ENCODE measurements at regions not wholly inside any gene's neighbourhood (a gene's known extent, or its start where the extent isn't known, plus 50 kb on each side); places are given as distances from the start of the nearest gene placed in this dataset.

GRCh38 chr18:1015777-1016176 lies 111.1 kb downstream of the ADCYAP1 start:
- Histone ChIP-seq H3K27me3 (ENCODE audit: insufficient read depth, low read depth, severe bottlenecking) (no peaks in the 10 kb centered on the region), H3K9me3 (ENCODE audit: severe bottlenecking) (no peaks in the 10 kb centered on the region), H3K27ac (no peak overlapping the region), H3K4me3 (ENCODE audit: low read depth, low read length) (no peak overlapping the region), H3K36me3 (no peaks in the 10 kb centered on the region)
- DNase-seq = no peak
- TF ChIP-seq CTCF (IDR thresholded peaks at IDR 0.05; ENCODE audit: low read depth, low read length) = no peak

- Histone ChIP-seq H3K27ac (peak overlapping the region; percentile 18; the same call in 1 of the 2 replicates), H3K27me3 (ENCODE audit: insufficient read depth, low read depth, severe bottlenecking) (no peaks in the 10 kb centered on the region), H3K9me3 (ENCODE audit: severe bottlenecking) (no peaks in the 10 kb centered on the region), H3K36me3 (no peaks in the 10 kb centered on the region), H3K4me3 (ENCODE audit: low read depth, low read length) (no peak overlapping the region)
- DNase-seq = no peak
- no peak for TF ChIP-seq CTCF (IDR thresholded peaks at IDR 0.05; ENCODE audit: low read depth, low read length)
Measured at GRCh38 chr18:1017227-1018058, 112.8 kb downstream of the ADCYAP1 start.

- Histone ChIP-seq H3K9me3 (ENCODE audit: severe bottlenecking) (no peaks in the 10 kb centered on the region), H3K4me3 (ENCODE audit: low read depth, low read length) (no peak overlapping the region), H3K27ac (no peak overlapping the region; the same call in 1 of the 2 replicates), H3K36me3 (no peaks in the 10 kb centered on the region), H3K27me3 (ENCODE audit: insufficient read depth, low read depth, severe bottlenecking) (no peaks in the 10 kb centered on the region)
- no peak for DNase-seq
- no peak for TF ChIP-seq CTCF (IDR thresholded peaks at IDR 0.05; ENCODE audit: low read depth, low read length)
Measured at GRCh38 chr18:1018181-1018681, 113.6 kb downstream of the ADCYAP1 start.

- TF ChIP-seq CTCF (IDR thresholded peaks at IDR 0.05; ENCODE audit: low read depth, low read length) = no peak
- Histone ChIP-seq H3K4me3 (ENCODE audit: low read depth, low read length) (no peak overlapping the region), H3K9me3 (ENCODE audit: severe bottlenecking) (no peaks in the 10 kb centered on the region), H3K27ac (no peak overlapping the region), H3K36me3 (no peaks in the 10 kb centered on the region), H3K27me3 (ENCODE audit: insufficient read depth, low read depth, severe bottlenecking) (no peaks in the 10 kb centered on the region)
- no peak for DNase-seq
Measured at GRCh38 chr18:1019191-1019590, 114.5 kb downstream of the ADCYAP1 start.

GRCh38 chr18:1020731-1021344 lies 116.2 kb downstream of the ADCYAP1 start:
- Histone ChIP-seq H3K27me3 (ENCODE audit: insufficient read depth, low read depth, severe bottlenecking) (no peaks in the 10 kb centered on the region), H3K27ac (no peak overlapping the region), H3K9me3 (ENCODE audit: severe bottlenecking) (no peaks in the 10 kb centered on the region), H3K36me3 (no peaks in the 10 kb centered on the region), H3K4me3 (ENCODE audit: low read depth, low read length) (no peak overlapping the region)
- DNase-seq = no peak
- no peak for TF ChIP-seq CTCF (IDR thresholded peaks at IDR 0.05; ENCODE audit: low read depth, low read length)
